HuH-7.5 (cell line): ENCODE measurements at regions not wholly inside any gene's neighbourhood (a gene's known extent, or its start where the extent isn't known, plus 50 kb on each side); places are given as distances from the start of the nearest gene placed in this dataset.
"Not testable (repeated sequence)": the region's sequence is repeated elsewhere in the genome, so short reads cannot be mapped to it uniquely, and the experiment has no call there.

Experiments
- DNase-seq: peaks from one replicate; pipeline ENCODE4 v3.0.0; 2011; ENCODE audit warnings: low spot score

DNA sequence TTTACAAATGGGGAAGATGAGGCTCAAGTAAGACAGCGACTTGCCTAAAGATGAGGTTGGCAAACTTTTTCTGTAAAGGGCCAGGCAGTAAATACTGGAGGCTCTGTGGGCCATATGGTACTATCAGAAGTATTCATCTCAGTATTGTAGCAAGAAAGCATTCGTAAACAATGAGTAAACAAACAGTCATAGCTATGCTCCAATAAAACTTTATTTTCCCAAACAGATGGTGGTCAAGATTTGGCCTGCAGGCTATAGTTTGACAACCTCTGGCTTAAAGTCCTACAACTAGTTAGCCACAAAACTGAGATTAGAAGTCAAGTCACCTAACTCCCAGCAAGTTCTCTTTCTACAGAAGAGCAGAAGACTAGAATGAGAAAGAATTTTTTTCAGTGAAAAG lies 177.0 kb upstream of the NECTIN3 start:
- no peak for DNase-seq

DNA sequence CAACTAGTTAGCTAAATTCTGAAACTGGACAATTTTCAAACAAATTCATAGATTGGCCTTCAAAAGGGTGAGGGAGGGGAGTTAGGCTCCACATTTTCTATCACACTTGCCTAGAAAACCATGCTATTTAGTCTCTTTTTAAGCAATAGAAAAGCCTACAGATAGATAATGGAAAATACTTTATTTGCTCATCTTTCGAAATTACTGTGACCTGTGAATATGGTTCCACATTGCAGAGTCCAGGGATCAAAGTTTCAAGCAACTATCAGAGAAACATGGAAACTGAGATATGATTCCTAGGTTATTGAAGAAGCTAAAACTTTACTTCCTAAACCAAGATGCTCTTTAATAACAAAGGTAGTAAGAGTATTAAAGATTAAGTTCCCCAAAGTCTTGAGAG lies 176.6 kb upstream of the NECTIN3 start:
- no peak for DNase-seq

DNA sequence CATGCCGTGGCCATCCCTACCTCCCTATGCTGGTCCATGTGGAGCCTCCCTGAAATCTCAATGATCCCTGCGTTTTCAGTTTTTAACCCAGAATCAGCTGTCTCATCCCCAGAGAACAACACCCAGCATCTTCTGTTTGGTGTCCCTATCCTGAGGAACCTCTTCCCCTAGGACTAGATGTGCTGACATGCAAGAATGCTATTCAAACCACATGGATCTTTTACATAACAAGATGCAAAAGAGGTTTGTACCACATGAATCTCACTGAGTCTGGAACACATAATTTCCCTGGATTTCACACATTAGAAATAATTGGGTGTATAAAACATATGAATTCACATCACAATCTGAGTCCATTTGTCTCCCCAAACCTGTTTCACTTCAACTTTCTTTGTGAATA lies 174.6 kb upstream of the NECTIN3 start:
- DNase-seq, result no peak

DNA sequence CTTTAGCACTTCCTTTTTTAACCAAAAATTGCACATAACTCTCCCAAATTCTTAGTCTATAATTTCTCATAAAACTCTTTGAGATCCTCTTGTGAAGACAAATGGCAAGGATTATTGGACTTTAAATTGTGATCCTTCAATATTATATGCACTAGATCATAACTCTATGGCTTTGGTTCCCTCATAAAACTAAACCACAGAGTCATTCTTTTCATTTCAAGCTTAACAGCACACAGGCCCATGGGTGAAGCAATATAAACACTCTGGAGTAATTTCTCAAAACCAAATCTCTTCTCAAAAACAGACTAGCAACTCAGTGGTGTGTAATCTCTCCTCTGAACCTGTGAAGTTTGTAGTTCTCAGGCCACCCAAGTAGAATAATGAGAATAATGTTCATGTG lies 171.0 kb upstream of the NECTIN3 start:
- DNase-seq, result no peak

DNA sequence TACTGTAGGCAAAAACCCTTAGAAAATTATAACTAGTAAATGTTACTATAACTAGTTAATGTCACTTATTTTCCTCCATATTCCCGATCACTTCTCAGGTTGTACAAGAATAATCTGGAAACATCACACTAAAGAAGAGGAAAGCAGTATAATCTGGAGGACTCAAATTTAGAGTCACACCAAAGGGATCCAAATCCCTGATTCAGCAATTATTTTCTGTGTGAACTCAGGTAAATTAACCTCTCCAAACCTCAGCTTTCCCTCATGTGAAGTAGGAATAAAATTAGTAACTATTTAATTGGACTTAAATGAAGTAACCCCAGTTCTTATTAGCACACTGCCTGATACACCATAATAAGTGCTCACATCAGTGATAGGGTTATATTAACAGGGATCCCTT lies 170.1 kb upstream of the NECTIN3 start:
- no peak for DNase-seq

DNA sequence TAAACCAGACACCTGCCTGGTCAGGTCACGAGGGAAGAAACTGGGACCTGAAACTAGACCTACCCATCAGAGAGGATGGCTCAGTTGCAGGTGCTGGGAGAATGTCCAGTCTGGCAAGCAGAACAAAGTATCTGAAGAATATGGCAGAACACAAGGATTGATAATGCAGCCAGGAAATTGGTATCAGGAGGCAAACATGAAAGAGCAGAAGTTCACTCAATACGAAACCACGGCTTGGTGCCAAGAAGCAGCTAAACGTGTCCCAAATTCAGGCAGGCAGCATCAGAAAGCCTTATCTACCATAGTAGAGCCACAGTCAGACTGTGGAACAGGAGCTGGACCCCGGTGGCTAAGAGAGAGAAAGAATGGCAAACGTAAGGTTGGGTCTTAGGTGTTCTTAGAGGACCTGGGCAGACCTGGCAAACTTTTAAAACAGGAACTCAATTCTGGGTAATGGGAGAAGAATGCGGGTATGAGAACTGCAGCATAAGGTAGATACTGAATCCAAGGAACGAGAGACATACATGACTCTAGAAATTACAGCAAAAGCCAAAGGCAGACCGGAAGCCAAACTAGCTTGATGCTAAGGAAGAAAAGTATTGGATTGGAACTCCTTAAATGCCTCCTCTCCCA lies 169.0 kb upstream of the NECTIN3 start:
- no peak for DNase-seq

DNA sequence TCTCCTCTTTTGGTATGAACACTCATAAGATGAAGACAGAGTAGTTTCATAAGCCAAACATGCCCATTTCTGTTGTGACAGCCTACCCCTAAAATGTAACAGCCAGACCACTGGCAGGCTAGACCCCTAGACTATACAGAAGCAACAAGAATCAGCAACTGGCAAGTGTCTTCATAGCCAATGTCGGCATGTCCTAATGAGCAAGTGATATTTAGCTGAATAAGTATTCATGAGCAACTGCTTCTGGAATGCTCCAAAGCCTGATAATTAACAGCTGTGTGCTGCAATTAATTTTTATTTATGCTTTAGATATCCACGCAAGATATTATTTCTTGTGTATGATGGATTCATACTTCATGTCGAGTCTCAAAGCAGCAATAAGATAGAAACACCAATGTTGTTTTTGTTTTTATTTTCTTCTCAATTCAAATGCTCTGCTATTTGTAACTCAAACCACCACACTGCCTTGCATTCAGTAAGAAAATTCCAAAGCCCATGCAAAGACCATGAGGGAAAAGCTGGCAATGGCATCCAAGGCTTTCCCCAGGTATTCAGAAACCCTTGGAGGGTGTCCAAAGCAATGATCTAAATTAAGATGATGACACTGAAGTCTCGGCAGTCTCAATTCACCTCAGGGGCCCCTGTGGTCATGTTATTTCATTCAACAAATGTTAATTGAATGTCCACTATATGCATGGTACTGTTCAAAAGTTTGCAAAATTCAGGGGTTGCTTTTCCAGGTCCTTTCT lies 167.7 kb upstream of the NECTIN3 start:
- no peak for DNase-seq

DNA sequence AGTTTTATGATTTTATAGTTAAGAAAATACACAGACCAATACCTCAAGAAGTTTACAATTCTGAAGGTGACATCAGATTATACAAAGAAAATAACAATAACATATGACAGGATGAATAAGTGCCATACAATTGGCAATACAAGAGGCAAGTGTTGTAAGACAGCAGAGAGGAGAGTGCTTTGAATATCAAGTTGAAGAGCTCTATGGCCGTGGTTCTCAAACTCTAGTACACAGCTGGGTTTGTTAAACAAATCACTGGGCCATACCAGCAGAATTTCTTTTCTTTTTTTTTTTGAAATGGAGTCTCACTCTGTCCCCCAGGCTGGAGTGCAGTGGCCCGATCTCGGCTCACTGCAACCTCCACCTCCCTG lies 167.1 kb upstream of the NECTIN3 start:
- no peak for DNase-seq

DNA sequence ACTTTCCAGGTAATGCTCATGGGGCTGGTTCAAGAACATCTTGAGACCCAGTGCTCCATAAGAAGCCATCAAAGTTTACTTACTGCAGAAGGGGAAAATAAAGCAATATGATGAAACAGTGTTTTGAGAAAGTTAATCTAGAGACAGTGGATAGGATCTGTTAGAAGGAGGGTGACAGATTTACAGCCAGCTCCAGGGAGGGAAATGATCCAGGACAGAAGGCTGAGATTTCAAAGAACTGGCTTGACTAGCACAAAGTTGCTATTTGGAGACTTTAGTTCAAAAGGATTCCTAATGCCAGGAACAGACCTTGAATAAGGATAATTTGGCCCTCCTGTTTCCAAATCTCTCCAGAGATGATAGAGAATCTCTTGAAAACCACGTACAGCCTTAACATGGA lies 166.5 kb upstream of the NECTIN3 start:
- DNase-seq, result no peak

DNA sequence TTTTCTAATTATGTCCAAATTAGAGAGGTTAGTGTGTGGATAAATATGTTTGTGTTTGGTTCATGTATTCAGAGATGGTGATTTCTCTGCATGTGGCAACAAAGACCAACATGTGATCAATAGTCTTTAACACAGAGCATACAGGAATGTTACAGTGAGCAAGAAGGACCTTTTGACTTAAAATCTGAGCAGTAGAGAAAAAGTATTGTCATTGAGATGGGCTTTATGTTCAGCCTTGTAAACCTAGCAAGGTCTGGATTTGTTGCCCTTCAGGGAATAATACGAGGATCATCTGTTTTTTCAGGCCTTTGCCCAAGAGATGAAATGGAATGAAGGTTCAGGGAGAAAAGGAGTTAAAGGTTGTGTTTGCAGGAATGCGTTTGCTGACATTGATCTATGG lies 161.8 kb upstream of the NECTIN3 start:
- DNase-seq, result no peak

DNA sequence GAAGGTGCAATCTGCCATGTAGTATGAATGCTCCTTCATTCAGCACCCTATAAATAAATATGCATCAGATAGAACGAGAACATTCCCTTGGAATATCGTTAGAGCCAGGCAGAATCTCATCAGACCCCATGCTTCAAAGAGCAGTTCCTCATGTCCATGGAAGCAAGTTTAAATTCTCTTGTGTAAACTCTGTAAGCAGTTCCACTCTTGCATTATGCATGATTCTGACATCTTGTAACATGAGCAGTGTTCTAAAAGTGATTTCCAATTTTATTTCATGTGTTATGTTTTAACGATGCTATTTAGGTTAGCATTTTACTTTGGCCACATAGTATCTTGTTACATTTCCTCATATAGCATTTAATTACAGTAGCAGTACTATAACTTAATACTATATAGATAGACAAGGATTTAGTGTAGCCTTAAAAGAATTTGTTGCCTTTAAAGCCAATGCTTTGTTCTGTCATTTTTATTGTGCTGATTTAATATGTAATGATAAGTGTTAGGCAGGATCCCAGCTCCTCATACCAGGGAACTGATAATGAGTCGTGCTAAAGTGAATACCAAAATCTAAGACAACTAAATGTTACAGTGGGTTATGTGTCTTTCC lies 161.2 kb upstream of the NECTIN3 start:
- DNase-seq, result no peak

DNA sequence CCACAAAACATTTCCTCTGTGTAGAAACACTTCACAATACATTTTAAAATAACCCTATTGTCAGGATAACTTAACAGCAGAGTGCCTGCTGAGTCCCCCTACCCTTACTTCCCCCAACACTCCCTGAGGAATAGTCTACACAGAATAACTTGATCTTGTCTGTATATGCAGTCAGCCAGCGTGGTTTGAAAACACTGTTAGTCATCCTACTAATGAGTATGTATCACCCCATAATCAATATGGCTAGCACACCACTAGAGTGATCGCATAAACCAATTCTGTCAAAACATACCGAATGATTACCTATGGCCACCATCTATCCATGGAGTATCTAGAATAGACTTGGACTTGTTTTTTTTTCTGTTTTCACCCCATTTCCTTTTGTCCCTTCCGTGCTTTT lies 152.7 kb upstream of the NECTIN3 start:
- DNase-seq, result no peak

DNA sequence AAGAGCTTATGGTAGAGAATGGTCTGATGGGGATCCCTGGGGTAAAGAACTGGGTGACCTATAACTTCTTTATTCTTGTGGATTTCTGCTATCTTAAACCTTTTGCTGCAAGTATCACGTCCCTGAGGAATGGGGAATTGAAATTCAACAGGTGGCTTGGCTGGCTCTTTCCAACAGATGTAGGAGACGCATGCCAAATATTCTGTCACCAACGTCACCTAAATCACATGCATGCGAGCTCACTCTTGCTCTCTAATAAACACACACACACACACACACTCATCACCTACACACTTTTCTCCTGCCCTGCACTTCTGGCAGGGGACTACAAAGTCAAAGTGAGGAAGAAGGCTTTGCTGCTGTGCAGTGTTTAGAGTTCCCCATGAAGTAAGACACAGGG lies 145.8 kb upstream of the NECTIN3 start:
- no peak for DNase-seq

DNA sequence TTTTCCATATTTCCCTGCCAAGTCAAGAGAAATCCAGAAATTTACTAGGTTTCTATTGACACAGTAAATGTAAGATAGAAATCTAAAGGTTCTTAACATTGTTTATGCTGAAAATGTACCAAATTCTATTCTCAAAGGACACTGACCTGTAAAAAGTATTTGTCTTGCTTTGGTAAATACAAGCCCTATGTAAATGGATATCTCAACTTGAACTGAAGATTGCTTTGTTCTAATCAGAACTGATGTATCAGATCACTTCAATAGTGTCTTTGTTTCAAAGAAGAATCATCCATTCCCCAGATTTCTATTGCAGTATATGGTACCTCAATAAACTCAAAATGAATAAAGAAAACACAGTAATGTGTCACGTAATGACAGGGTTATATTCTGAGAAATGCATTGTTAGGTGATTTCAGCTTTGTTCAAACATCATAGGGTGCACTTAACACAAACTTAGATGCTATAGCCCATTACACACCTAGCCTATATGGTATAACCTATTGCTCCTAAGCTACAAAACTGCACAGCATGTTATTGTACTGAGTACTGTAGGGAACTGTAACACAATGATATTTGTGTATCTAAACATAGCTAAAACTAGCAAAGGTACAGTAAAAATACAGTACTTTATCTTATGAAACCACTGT lies 143.5 kb upstream of the NECTIN3 start:
- no peak for DNase-seq

DNA sequence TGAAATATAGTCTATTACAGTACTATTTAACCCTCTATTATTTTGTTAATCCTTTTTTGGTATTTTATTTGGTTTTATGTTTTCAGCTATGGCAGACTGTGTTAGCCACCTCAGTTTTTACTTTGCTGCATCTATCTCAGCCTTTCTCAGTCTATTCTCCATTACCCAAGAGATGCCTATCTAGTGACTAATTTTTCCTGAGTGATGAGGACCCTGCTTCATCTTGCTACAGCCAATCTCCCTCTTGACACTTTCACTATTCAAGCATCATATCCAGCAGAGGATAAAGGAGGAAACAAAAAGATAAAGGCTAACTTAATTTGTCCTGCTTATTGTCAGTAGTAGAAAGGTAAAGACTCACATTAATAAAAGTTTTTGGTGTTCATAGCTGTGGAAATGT lies 141.8 kb upstream of the NECTIN3 start:
- no peak for DNase-seq

DNA sequence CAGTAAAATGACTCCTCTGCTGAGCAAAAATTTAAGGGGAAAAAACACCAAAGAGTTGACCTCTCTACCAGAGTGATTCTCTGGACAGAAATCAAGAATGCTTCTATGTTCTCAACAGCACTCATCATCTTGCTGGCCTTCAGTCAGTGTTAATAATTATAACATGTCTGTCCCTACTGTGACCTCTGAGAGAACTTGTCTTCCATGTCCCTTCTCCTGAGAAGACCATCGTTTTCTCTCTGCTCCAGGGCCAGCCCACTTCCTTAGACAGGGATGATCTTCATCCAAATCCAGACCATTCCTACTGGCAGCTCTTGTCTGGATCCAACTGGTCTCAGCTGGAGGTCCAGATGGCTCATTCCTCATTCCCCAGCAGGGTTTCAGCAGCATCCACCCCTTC lies 139.0 kb upstream of the NECTIN3 start:
- DNase-seq, result no peak

DNA sequence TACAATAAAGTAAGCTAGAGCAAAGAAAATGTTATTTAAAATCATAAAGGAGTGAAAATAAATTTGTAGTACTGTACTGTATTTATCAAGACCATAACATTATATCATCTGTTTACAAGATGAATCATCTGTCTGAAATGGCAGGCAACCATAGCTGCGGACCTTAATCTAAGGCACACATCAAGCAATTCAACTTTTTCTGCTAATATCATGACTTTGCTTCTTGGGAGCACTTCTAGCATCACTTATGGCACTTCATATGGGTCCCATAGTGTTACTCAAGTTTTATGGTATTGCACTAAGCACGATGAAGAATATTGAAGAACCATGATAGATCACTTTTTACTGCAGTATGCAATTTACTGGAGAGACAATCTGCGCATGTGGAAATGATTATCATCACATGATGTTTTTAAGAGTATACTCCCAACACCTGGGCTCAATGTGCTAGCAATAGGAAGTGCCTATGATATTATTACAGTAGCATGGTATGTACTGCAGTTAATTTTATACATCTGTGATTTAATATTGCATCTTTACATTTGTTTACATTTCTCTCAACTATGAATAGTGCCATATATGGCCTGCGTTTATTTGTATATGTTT lies 137.7 kb upstream of the NECTIN3 start:
- DNase-seq, result no peak

DNA sequence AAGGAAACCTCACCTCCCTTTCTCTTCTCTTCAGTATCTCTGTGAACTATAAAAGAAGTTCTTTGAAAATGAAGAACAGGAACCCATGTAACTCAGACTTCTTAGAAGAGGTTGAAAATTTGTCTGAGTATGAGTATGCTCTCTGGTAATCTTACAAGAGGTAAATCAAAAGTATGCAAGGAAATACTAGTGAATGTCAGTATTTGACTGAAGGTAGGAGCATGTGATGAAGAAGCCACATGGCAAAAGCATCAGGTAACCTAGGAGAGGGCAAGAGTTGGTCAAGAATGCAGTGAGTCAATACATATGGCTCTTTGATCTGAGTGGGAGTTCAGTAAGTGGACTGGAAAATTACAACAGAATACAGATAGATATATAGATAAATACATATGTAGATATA lies 133.0 kb upstream of the NECTIN3 start:
- DNase-seq, result no peak

DNA sequence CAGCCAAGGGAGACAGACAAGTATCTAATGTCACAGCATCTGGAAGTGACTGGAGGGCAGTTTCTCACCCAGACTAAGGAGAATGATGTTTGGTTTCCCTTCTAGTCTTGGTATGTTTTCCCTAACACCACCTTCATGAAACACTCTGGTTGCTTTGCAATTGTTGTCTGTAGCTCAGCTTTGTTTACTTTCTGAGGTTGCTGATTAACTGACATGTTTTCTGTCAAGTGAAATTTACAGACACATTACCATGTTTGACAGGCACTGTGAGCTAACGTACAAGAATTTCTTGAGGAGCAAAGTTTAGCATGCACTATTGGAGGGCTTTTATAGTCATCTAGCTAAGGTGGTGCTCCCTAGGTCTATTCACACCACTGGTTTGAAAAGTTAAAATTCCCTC lies 131.6 kb upstream of the NECTIN3 start:
- no peak for DNase-seq

DNA sequence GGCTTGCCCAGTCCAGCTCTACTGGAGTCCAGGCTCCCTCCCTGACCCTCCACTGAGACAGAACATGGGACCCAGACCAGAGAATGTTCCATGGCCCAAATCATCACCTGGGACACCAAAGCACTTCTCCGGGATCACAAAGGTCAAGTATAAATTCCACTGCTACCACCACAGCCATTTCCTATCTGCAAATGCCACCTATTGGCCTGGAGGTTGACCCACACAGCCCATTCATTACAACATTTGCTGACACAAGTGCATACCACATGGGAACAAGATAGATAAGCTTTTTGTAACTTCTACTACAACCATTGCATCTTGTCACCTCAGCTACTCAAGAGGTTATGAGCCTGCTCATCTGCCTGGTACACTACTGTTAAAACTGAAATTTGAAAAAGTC lies 126.8 kb upstream of the NECTIN3 start:
- no peak for DNase-seq

DNA sequence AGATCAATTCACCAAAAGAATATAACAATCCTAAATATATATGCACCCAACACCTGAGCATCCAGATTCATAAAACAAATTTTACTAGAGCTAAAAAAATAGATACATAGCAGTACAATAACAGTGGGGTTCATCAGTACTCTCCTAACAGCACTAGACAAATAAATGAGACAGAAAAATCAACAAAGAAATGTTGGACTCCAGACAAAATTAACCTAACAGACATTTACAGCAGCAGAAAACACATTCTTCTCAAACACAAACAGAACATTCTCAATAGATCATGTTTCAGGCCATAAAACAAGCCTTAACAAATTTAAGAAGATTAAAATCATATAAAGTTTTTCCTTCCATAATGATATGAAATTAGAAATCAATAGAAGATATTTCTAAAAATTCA lies 124.8 kb upstream of the NECTIN3 start:
- no peak for DNase-seq

DNA sequence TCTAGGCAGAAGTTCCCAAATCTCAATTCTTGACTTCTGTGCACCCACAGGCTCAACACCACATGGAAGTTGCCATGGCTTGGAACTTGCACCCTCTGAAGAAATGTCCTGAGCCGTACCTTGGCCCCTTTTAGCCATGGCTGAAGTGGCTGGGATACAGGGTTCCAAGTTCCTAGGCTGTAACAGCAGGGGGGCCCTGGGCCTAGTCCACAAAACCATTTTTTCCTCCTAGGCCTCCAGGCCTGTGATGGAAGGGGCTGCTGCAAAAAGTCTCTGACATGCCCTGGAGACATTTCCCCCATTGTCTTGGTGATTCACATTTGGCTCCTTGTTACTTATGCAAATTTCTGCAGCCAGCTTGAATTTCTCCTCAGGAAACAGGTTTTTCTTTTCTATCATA lies 122.4 kb upstream of the NECTIN3 start:
- DNase-seq, result not testable (repeated sequence)
